ENCODE measurements at regions not wholly inside any gene's neighbourhood (a gene's known extent, or its start where the extent isn't known, plus 50 kb on each side); places are given as distances from the start of the nearest gene placed in this dataset.

GRCh38 chr18:30781601-30782000 is 260.9 kb downstream of the DSC3 start (continued):
- TF ChIP-seq MLLT1 (IDR thresholded peaks at IDR 0.05) (no peak), PAX8 (IDR thresholded peaks at IDR 0.05) (no peak), POLR2AphosphoS5 (IDR thresholded peaks at IDR 0.05; ENCODE audit: low read length) (no peak), NFYB (IDR thresholded peaks at IDR 0.05; ENCODE audit: insufficient read depth, low read depth, low read length) (no peak), RELB (IDR thresholded peaks at IDR 0.05; ENCODE audit: low read depth) (no peak), ESRRA (IDR thresholded peaks at IDR 0.05; ENCODE audit: low read length) (no peak), KAT2A (conservative IDR thresholded peaks at IDR 0.05; ENCODE audit: control insufficient read depth, low read depth, low read length) (no peak), ASH2L (IDR thresholded peaks at IDR 0.05; ENCODE audit: borderline replicate concordance, low read depth) (no peak), ATF2 (IDR thresholded peaks at IDR 0.05; ENCODE audit: low read length) (no peak), RCOR1 (conservative IDR thresholded peaks at IDR 0.05; ENCODE audit: low read depth, low read length) (no peak), BRCA1 (IDR thresholded peaks at IDR 0.05; ENCODE audit: low read depth, low read length) (no peak)
